ENCODE measurements at regions not wholly inside any gene's neighbourhood (a gene's known extent, or its start where the extent isn't known, plus 50 kb on each side); places are given as distances from the start of the nearest gene placed in this dataset.

DNA sequence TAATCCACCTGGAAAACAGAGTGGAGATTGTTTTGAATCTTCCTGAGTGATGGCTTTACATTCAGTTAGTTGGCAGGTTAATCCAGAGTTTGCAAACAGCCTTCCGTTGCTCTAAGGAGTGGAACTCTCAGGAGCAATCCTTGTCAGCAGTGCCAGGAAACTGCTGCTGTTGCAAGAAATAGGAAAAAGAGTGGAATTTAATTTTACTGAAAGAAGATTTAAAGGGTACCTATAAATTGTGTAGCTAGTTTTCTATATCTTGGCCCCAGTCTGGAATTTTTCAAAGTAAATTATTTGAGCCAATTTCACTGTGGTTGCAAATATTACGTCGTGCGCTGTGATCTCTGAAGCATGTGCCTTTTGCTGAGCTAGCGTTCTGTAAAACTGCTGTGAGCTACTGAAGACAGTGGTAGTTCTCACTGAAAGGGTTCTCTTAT, 55.5 kb upstream of the SLC5A12 start:
- Histone ChIP-seq H3K9me3 (ENCODE audit: insufficient read depth, low read length) (no peaks in the 10 kb centered on the region), H3K4me1 (ENCODE audit: insufficient read depth, insufficient read length) (no peaks in the 10 kb centered on the region), H3K36me3 (ENCODE audit: insufficient read depth, insufficient read length, low read length) (no peaks in the 10 kb centered on the region), H3K27me3 (ENCODE audit: insufficient read depth, insufficient read length) (no peaks in the 10 kb centered on the region), H3K9ac (ENCODE audit: insufficient read length, low read depth) (no peak overlapping the region), H3K4me3 (ENCODE audit: insufficient read length, low read depth) (no peak overlapping the region)
- no peak for TF ChIP-seq SUZ12 (IDR thresholded peaks at IDR 0.05; ENCODE audit: extremely low read depth, insufficient read depth, insufficient read length)
- no peak for TF ChIP-seq ZNF274 (IDR thresholded peaks at IDR 0.05; ENCODE audit: low read depth, low read length)
- no peak for DNase-seq (ENCODE audit: low read depth, low spot score)

GRCh38 chr11:26778000-26778757, 56.3 kb upstream of the SLC5A12 start:
- Histone ChIP-seq H3K9ac (ENCODE audit: insufficient read length, low read depth) (no peak overlapping the region), H3K9me3 (ENCODE audit: insufficient read depth, low read length) (no peaks in the 10 kb centered on the region), H3K27me3 (ENCODE audit: insufficient read depth, insufficient read length) (no peaks in the 10 kb centered on the region), H3K4me1 (ENCODE audit: insufficient read depth, insufficient read length) (no peaks in the 10 kb centered on the region), H3K36me3 (ENCODE audit: insufficient read depth, insufficient read length, low read length) (no peaks in the 10 kb centered on the region), H3K4me3 (ENCODE audit: insufficient read length, low read depth) (no peak overlapping the region)
- no peak for DNase-seq (ENCODE audit: low read depth, low spot score)
- no peak for TF ChIP-seq SUZ12 (IDR thresholded peaks at IDR 0.05; ENCODE audit: extremely low read depth, insufficient read depth, insufficient read length)
- TF ChIP-seq ZNF274 (IDR thresholded peaks at IDR 0.05; ENCODE audit: low read depth, low read length) = no peak

DNA sequence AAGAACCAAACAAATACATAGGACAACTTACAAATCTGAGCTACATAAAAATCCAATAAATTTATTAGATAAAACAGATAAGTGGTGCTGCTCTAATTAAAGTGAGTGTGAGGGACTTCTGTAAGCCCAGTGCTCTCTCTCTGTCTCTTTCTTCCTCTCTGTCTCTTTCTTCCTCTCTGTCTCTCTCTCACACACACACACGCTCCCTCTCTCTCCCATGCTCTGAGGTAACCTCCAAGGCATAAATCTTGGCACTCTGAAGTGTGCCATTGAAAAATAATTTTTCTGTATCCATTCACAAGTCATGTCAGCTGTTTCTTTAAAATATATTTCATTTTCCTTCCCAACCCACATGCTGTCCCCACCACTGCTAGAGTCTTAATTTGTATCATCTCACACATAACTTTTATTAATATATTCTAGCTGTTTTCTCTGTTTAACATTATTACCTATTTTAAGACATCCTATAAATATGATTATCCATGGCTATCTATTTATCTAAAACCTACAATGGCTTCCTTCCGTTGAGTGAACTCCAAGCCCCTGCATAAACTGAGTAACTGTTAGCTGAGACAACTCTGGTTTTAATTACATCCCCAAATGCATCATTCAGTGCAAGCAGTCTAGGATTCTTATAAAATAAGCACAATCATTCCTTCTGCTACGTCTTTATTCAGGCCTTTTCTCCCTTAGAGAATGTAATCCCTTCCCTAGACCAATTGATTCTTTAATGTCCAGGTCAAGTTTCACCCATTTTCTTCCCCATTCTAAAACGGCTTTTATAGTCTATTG, 57.4 kb upstream of the SLC5A12 start:
- no peak for DNase-seq (ENCODE audit: low read depth, low spot score)
- TF ChIP-seq SUZ12 (IDR thresholded peaks at IDR 0.05; ENCODE audit: extremely low read depth, insufficient read depth, insufficient read length) (no peak), YY1 (IDR thresholded peaks at IDR 0.05; ENCODE audit: insufficient read depth, insufficient read length) (no peak), ZNF274 (IDR thresholded peaks at IDR 0.05; ENCODE audit: low read depth, low read length) (no peak)
- no peaks in the 10 kb centered on the region for H3K27me3 ChIP-seq (ENCODE audit: insufficient read depth, insufficient read length)
- H3K4me1 ChIP-seq (ENCODE audit: insufficient read depth, insufficient read length) = no peaks in the 10 kb centered on the region
- H3K9me3 ChIP-seq (ENCODE audit: insufficient read depth, low read length) = peaks cover 5% of the 10 kb centered on the region; the same call in 1 of the 2 replicates
- H3K4me3 ChIP-seq (ENCODE audit: insufficient read length, low read depth) = no peak overlapping the region
- H3K36me3 ChIP-seq (ENCODE audit: insufficient read depth, insufficient read length, low read length) = no peaks in the 10 kb centered on the region
- no peak overlapping the region for H3K9ac ChIP-seq (ENCODE audit: insufficient read length, low read depth)

DNA sequence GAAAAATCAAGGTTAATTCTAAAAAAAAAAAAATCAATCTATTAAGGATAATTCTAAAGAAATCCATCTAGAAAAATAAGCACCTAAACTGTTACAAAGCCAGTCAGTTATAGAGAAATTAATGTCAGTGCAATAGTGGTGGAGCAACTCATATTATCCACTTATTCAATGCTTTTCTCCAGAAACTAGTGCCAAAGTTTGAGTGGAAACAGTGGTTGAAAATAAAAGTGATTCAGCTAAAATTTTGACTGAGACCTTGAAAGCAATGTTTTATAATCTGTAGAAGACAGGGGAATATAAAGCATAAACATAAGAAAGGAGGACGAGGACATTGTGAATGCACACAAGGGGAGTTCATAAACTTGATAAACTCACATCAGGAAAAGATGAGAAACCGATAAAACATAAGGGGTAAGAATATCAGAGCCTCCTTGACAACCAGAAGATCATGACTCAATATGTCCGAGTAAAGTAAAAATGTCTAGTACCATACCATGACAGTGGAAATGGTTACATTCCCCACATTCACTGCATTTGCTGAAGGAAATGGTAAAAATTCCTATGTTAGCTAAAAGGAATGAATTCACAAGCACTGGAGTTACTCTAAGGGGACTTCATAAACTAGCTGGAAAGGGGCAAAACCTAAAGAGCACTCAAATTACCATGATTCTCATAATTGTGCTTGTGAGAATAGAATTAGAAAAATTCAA, 58.7 kb upstream of the SLC5A12 start:
- H3K27me3 ChIP-seq (ENCODE audit: insufficient read depth, insufficient read length) = no peaks in the 10 kb centered on the region
- no peak overlapping the region for H3K9ac ChIP-seq (ENCODE audit: insufficient read length, low read depth)
- no peaks in the 10 kb centered on the region for H3K36me3 ChIP-seq (ENCODE audit: insufficient read depth, insufficient read length, low read length)
- DNase-seq (ENCODE audit: low read depth, low spot score) = no peak
- H3K4me3 ChIP-seq (ENCODE audit: insufficient read length, low read depth) = no peak overlapping the region
- H3K9me3 ChIP-seq (ENCODE audit: insufficient read depth, low read length) = peaks cover 9% of the 10 kb centered on the region; the same call in 1 of the 2 replicates
- no peak for TF ChIP-seq YY1 (IDR thresholded peaks at IDR 0.05; ENCODE audit: insufficient read depth, insufficient read length)
- no peak for TF ChIP-seq ZNF274 (IDR thresholded peaks at IDR 0.05; ENCODE audit: low read depth, low read length)
- no peak for TF ChIP-seq SUZ12 (IDR thresholded peaks at IDR 0.05; ENCODE audit: extremely low read depth, insufficient read depth, insufficient read length)
- H3K4me1 ChIP-seq (ENCODE audit: insufficient read depth, insufficient read length) = no peaks in the 10 kb centered on the region

GRCh38 chr11:26782220-26782965, 60.5 kb upstream of the SLC5A12 start:
- DNase-seq (ENCODE audit: low read depth, low spot score) = no peak
- Histone ChIP-seq H3K9me3 (ENCODE audit: insufficient read depth, low read length) (peaks cover 9% of the 10 kb centered on the region; the same call in 1 of the 2 replicates), H3K4me1 (ENCODE audit: insufficient read depth, insufficient read length) (no peaks in the 10 kb centered on the region), H3K9ac (ENCODE audit: insufficient read length, low read depth) (no peak overlapping the region), H3K27me3 (ENCODE audit: insufficient read depth, insufficient read length) (no peaks in the 10 kb centered on the region), H3K36me3 (ENCODE audit: insufficient read depth, insufficient read length, low read length) (no peaks in the 10 kb centered on the region), H3K4me3 (ENCODE audit: insufficient read length, low read depth) (no peak overlapping the region)
- TF ChIP-seq SUZ12 (IDR thresholded peaks at IDR 0.05; ENCODE audit: extremely low read depth, insufficient read depth, insufficient read length) (no peak), YY1 (IDR thresholded peaks at IDR 0.05; ENCODE audit: insufficient read depth, insufficient read length) (no peak), ZNF274 (IDR thresholded peaks at IDR 0.05; ENCODE audit: low read depth, low read length) (no peak)

DNA sequence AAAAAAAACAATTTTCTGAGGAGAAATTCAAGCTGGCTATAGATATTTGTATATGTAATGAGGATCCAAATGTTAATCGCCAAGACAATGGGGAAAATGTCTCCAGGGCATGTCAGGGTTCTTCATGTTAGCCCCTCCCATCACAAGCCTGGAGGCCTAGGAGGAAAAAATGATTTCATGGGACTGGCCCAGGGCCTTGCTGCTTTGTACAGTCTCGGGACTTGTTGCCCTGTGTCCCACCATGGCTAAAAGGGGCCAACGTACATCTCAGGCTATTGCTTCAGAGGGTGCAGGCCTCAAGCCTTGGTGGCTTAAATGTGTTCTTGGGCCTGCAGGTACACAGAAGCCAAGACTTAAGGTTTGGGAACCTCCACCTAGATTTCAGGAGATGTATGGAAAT, 62.1 kb upstream of the SLC5A12 start:
- no peak for DNase-seq (ENCODE audit: low read depth, low spot score)
- Histone ChIP-seq H3K9ac (ENCODE audit: insufficient read length, low read depth) (no peak overlapping the region), H3K27me3 (ENCODE audit: insufficient read depth, insufficient read length) (no peaks in the 10 kb centered on the region), H3K4me1 (ENCODE audit: insufficient read depth, insufficient read length) (no peaks in the 10 kb centered on the region), H3K9me3 (ENCODE audit: insufficient read depth, low read length) (peaks cover 9% of the 10 kb centered on the region; the same call in 1 of the 2 replicates), H3K4me3 (ENCODE audit: insufficient read length, low read depth) (no peak overlapping the region), H3K36me3 (ENCODE audit: insufficient read depth, insufficient read length, low read length) (no peaks in the 10 kb centered on the region)
- TF ChIP-seq SUZ12 (IDR thresholded peaks at IDR 0.05; ENCODE audit: extremely low read depth, insufficient read depth, insufficient read length) (no peak), ZNF274 (IDR thresholded peaks at IDR 0.05; ENCODE audit: low read depth, low read length) (no peak), YY1 (IDR thresholded peaks at IDR 0.05; ENCODE audit: insufficient read depth, insufficient read length) (no peak)

Data from NT2/D1 (cell line).